GM12801 (cell line): ENCODE measurements at regions not wholly inside any gene's neighbourhood (a gene's known extent, or its start where the extent isn't known, plus 50 kb on each side); places are given as distances from the start of the nearest gene placed in this dataset.

Experiments used
- TF ChIP-seq, protein P1 (sequence below): IDR thresholded peaks from one replicate; pipeline ENCODE4 v1.5.1; 2011; ENCODE audit warnings: control low read depth; ENCODE audit not compliant: insufficient read length; ENCODE audit errors: extremely low read depth

GRCh38 chr17:77882481-77883212, 75.9 kb upstream of the TNRC6C start:
- TF ChIP-seq, protein P1, sequence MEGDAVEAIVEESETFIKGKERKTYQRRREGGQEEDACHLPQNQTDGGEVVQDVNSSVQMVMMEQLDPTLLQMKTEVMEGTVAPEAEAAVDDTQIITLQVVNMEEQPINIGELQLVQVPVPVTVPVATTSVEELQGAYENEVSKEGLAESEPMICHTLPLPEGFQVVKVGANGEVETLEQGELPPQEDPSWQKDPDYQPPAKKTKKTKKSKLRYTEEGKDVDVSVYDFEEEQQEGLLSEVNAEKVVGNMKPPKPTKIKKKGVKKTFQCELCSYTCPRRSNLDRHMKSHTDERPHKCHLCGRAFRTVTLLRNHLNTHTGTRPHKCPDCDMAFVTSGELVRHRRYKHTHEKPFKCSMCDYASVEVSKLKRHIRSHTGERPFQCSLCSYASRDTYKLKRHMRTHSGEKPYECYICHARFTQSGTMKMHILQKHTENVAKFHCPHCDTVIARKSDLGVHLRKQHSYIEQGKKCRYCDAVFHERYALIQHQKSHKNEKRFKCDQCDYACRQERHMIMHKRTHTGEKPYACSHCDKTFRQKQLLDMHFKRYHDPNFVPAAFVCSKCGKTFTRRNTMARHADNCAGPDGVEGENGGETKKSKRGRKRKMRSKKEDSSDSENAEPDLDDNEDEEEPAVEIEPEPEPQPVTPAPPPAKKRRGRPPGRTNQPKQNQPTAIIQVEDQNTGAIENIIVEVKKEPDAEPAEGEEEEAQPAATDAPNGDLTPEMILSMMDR, result no peak

- TF ChIP-seq, protein P1, result no peak
These were observed 75.3 kb upstream of the TNRC6C start for GRCh38 chr17:77883213-77883650.

DNA sequence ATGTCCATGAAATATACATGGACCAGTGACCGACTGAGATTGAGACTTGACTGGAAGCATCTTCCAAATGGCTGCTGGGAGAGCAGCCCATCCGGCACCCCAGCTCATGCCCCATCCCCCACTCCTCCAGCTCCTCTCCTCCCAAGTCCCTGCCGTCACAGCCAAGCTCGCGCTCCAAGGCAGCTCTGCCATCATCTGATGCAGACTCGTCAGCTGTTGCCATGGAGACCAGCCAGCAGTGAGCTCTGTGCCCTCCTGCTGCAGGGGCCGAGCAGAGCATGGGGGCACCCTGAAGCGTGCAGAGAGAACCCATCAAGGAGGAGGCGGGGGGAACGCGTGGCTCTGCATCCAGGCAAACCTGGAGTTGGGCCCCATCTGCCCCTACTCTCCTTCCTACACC, 74.5 kb upstream of the TNRC6C start:
- TF ChIP-seq, protein P1, result no peak

- TF ChIP-seq, protein P1, result no peak
These were observed 73.4 kb upstream of the TNRC6C start for GRCh38 chr17:77884967-77885641.

- TF ChIP-seq, protein P1, result no peak
These were observed 72.7 kb upstream of the TNRC6C start for GRCh38 chr17:77885678-77886386.

GRCh38 chr17:77886387-77886728, 72.1 kb upstream of the TNRC6C start:
- TF ChIP-seq, protein P1, result no peak

DNA sequence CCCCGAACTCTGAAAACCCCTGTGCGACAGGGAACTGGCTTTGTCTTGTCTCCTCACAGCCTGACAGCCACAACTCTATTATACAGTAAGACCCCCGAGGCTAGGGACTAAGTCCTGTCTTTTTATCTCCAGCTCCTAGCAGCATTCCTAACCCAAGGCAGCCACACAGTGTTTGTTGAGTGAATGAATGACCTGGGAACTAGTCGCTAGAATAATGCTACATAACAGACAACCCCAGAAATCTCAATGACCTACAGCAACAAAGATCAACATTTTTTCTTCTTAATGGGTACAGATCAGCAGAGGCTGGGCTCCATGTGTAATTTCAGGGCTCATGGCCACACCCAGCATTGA, 71.4 kb upstream of the TNRC6C start:
- TF ChIP-seq, protein P1, result no peak
